ENCODE measurements at regions not wholly inside any gene's neighbourhood (a gene's known extent, or its start where the extent isn't known, plus 50 kb on each side); places are given as distances from the start of the nearest gene placed in this dataset.

- TF ChIP-seq POLR2AphosphoS5 (IDR thresholded peaks at IDR 0.05; ENCODE audit: low read depth, low read length) = no peak
- TF ChIP-seq POLR2A (IDR thresholded peaks at IDR 0.05; ENCODE audit: low read depth, low read length) = no peak
Measured at GRCh38 chr1:82466891-82467290, 666.2 kb downstream of the ADGRL2 start.
